ENCODE measurements at regions not wholly inside any gene's neighbourhood (a gene's known extent, or its start where the extent isn't known, plus 50 kb on each side); places are given as distances from the start of the nearest gene placed in this dataset.

DNA sequence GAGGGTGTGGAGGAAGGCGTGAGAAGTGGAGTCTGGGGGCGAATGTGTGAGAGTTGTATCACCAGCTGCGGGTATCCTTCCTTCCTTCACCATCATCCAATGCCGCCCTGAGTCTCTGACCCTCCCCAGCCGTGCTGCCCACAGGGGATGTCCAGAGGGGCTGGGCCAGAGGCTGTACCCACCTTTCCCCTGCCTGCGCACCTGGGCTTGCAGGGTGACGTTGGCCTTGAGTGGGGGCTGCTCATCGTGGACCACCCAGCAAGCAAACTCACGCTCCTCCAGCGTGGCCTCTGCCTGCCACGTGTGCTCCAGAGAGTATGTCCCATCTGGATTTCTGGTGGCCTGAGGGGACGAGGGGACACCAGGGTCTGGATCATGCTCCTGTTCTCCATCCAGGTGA, 116.9 kb upstream of the SIRPA start:
- TF ChIP-seq POLR2A (IDR thresholded peaks at IDR 0.05), result no peak
- TF ChIP-seq, protein P1, sequence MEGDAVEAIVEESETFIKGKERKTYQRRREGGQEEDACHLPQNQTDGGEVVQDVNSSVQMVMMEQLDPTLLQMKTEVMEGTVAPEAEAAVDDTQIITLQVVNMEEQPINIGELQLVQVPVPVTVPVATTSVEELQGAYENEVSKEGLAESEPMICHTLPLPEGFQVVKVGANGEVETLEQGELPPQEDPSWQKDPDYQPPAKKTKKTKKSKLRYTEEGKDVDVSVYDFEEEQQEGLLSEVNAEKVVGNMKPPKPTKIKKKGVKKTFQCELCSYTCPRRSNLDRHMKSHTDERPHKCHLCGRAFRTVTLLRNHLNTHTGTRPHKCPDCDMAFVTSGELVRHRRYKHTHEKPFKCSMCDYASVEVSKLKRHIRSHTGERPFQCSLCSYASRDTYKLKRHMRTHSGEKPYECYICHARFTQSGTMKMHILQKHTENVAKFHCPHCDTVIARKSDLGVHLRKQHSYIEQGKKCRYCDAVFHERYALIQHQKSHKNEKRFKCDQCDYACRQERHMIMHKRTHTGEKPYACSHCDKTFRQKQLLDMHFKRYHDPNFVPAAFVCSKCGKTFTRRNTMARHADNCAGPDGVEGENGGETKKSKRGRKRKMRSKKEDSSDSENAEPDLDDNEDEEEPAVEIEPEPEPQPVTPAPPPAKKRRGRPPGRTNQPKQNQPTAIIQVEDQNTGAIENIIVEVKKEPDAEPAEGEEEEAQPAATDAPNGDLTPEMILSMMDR (IDR thresholded peaks at IDR 0.05), result no peak
- Histone ChIP-seq H3K4me3 (no peak overlapping the region), H3K4me1 (peaks cover 0 to 17% (median 11%) of the 10 kb centered on the region in 12 donors), H3K9me3 (no peaks in the 10 kb centered on the region), H3K27ac (no peak overlapping the region), H3K36me3 (peaks cover 0 to 3% (median 0%) of the 10 kb centered on the region in 9 donors), H3K27me3 (peaks cover 0 to 5% (median 0%) of the 10 kb centered on the region in 9 donors)
- 89 to 93% (median 90%) methylated on average over 9 to 12 of the region's 12 CpGs for WGBS, 4 donors
- ATAC-seq (no peak), DNase-seq (no peak)
- intact Hi-C loops (cut with DNase I), result loop anchor here in 2 of 10 donors (10.0 kb wide), 1 partner anchor 316 kb away; no protein-coding TSS in a partner anchor

DNA sequence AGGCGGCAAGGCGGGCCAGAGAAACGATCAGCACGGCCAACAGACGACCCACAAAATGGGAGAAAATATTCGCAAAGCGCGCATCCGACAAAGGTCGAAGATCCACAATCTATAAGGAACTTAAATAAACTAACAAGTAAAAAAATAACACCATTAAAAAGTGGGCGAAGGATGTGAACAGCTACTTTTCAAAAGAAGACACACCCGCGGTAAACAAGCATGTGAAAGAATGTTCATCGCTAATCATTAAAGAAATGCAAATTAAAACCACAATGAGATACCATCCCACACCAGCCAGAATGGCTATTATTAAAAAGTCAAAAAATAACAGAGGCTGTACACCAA, 117.8 kb upstream of the SIRPA start:
- Histone ChIP-seq H3K36me3 (peaks cover 0 to 3% (median 0%) of the 10 kb centered on the region in 9 donors), H3K4me3 (peak overlapping the region in 10 of 12 donors; percentile 58 to 95 (median 70)), H3K27ac (peak overlapping the region in 2 of 12 donors; percentile 72 to 81), H3K4me1 (peaks cover 0 to 17% (median 11%) of the 10 kb centered on the region in 12 donors), H3K27me3 (peaks cover 0 to 5% (median 0%) of the 10 kb centered on the region in 9 donors), H3K9me3 (no peaks in the 10 kb centered on the region)
- no peak for DNase-seq
- ATAC-seq, result no peak
- TF ChIP-seq, protein P1 (IDR thresholded peaks at IDR 0.05), result no peak
- no peak for TF ChIP-seq POLR2A (IDR thresholded peaks at IDR 0.05)
- intact Hi-C loops (cut with DNase I), result loop anchor here in 3 of 10 donors (1.0 to 10.0 kb wide), 2 partner anchors 118 to 317 kb away; partner anchors contain the start of gene SIRPA (in 1 of the 3)
- WGBS, 4 donors, result 21 to 24% (median 22%) methylated on average over 14 of the region's 14 CpGs

DNA sequence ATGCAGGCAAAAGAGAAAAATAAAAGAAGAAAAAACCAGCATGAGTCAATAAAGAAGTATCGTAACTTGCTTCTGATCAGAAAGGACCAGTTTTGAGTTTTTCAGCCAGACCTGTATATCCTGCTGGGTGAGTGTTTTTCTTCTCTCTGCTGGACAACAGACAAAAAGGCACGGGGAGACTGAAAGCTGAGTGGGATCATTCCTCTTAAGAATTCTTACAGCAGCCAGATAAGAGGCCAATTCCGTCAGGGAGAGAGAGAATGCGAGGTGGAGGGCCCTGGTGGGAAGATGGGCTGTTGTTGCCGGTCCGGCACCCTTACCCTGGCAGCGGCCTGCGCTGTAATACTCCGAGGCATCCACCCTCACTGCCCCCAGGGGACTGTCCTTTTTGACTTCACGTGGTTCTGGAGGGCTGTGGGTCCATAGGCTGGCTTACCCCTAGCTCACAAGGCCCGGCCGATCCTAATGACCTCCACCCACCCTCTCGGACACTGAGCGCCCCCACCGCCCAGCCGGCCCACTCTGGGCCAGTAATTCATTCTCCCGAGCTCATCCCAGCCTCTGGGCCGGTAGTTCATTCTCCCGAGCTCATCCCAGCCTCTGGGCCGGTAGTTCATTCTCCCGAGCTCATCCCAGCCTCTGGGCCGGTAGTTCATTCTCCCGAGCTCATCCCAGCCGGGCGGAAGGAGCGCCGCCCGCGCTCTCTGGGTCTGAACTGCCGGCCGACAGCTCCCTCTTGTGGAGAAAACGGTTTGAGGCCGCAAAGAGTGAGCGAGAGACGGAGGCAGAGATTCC, 118.3 kb upstream of the SIRPA start:
- peak overlapping the region; percentile 58 to 95 (median 76) for H3K4me3 ChIP-seq
- no peaks in the 10 kb centered on the region for H3K9me3 ChIP-seq
- TF ChIP-seq, protein P1 (IDR thresholded peaks at IDR 0.05), result peak; percentile 72 to 89 (median 82)
- TF ChIP-seq POLR2A (IDR thresholded peaks at IDR 0.05), result peak in 1 of 2 donors; percentile 13
- ATAC-seq, result peak; percentile 94 to 99 (median 98)
- intact Hi-C loops (cut with DNase I), result loop anchor here in 3 of 10 donors (1.0 to 10.0 kb wide), 2 partner anchors 118 to 318 kb away; partner anchors contain the start of gene SIRPA (in 1 of the 3)
- H3K4me1 ChIP-seq, result peaks cover 0 to 17% (median 11%) of the 10 kb centered on the region in 12 donors
- peak; percentile 87 to 94 (median 91) for DNase-seq
- WGBS, 4 donors, result 2 to 3% (median 2%) methylated on average over 29 to 35 of the region's 35 CpGs
- peaks cover 0 to 3% (median 0%) of the 10 kb centered on the region in 9 donors for H3K36me3 ChIP-seq
- peak overlapping the region in 9 of 12 donors; percentile 30 to 81 (median 59) for H3K27ac ChIP-seq
- no peaks in the 10 kb centered on the region for H3K27me3 ChIP-seq

DNA sequence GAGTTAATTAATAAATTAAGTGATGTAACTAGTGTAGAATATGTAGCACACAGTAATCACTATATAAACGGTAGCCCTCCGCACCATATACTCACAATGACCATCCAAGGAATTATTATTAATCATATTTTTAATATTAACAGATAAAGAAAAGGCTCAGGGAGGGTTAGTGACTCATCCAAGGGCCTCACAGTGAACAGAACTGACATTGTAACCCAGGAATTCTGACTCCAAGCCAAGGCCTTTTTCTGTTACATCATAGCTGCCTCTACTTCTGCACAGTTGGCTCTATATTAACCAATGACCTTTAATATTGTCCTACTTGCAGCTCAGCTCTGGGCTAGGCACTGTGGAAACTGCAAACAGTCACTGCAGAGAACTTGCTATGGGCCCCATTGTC, 117.5 kb upstream of the SIRPG start:
- H3K9me3 ChIP-seq, result no peaks in the 10 kb centered on the region
- H3K27me3 ChIP-seq, result no peaks in the 10 kb centered on the region
- TF ChIP-seq, protein P1 (IDR thresholded peaks at IDR 0.05), result no peak
- no peak for TF ChIP-seq POLR2A (IDR thresholded peaks at IDR 0.05)
- 76 to 90% (median 88%) methylated on average over 2 of the region's 2 CpGs for WGBS, 4 donors
- DNase-seq, result no peak
- ATAC-seq, result no peak
- H3K4me3 ChIP-seq, result no peak overlapping the region
- H3K4me1 ChIP-seq, result peaks cover 0 to 17% (median 11%) of the 10 kb centered on the region in 12 donors
- H3K36me3 ChIP-seq, result peaks cover 0 to 3% (median 0%) of the 10 kb centered on the region in 9 donors
- intact Hi-C loops (cut with DNase I), result loop anchor here in 2 of 10 donors (10.0 kb wide), 1 partner anchor 320 kb away; no protein-coding TSS in a partner anchor
- no peak overlapping the region for H3K27ac ChIP-seq
